Uterus (tissue), 3 donors: ENCODE measurements at regions not wholly inside any gene's neighbourhood (a gene's known extent, or its start where the extent isn't known, plus 50 kb on each side); places are given as distances from the start of the nearest gene placed in this dataset.

Experiments
- DNase-seq, 2 donors: peaks; one replicate each; pipeline ENCODE4 v3.0.0-alpha.2; 2019 to 2020
- H3K27ac ChIP-seq, 2 donors: fragments of 200-600 bp; sonication (generic); 1 replicate in 1 of 2; 2 replicates in 1 of 2; pipeline ENCODE4 v1.5.1; 2016 to 2018
- H3K27me3 ChIP-seq, 2 donors: fragments of 200-600 bp; sonication (generic); one replicate each; pipeline ENCODE4 v1.5.1; 2018 to 2019; ENCODE audit warnings: control low read depth in 1 of 2
- H3K36me3 ChIP-seq, 2 donors: fragments of 200-600 bp; sonication (generic); one replicate each; pipeline ENCODE4 v1.5.1; 2019; ENCODE audit warnings: control low read depth in 1 of 2
- H3K4me1 ChIP-seq, 2 donors: fragments of 200-600 bp; sonication (generic); one replicate each; pipeline ENCODE4 v1.5.1; 2018 to 2019; ENCODE audit warnings: control low read depth in 1 of 2
- H3K4me3 ChIP-seq, 2 donors: fragments of 200-600 bp; sonication (generic); 1 replicate in 1 of 2; 2 replicates in 1 of 2; pipeline ENCODE4 v1.5.1; 2018 to 2019; ENCODE audit warnings: mild to moderate bottlenecking in 1 of 2
- H3K9me3 ChIP-seq, 2 donors: fragments of 200-600 bp; sonication (generic); one replicate each; pipeline ENCODE4 v1.5.1; 2019; ENCODE audit warnings: control low read depth in 1 of 2
- POLR2A ChIP-seq, 2 donors: fragments of 450-650 bp; IDR thresholded peaks; one replicate each; pipeline ENCODE4 v1.6.1; 2016; ENCODE audit warnings: antibody characterized with exemption in 2 of 2, mild to moderate bottlenecking in 1 of 2, moderate library complexity in 1 of 2
- intact Hi-C: fragments of 100-400 bp; cut with DNase I; formaldehyde crosslinking; loops from one replicate; pipeline ENCODE4 v1.15.1; 2023; ENCODE audit warnings: low total_unique reads
- TF ChIP-seq, protein P1 (sequence below), 4 experiments: fragments of 200-600 bp in 2 of 4; fragments of 450-650 bp in 2 of 4; sonication (generic) in 2 of 4; IDR thresholded peaks; one replicate each; pipeline ENCODE4 v1.5.1; 2016 to 2019; ENCODE audit warnings: antibody characterized with exemption in 4 of 4, mild to moderate bottlenecking in 2 of 4, moderate library complexity in 1 of 4
- donor health status: DM: yes; HTN: yes; CAD: no.

- H3K4me3 ChIP-seq: no peak overlapping the region
- no peak overlapping the region for H3K27ac ChIP-seq
- no peak for DNase-seq
- no peaks in the 10 kb centered on the region for H3K4me1 ChIP-seq
- no peaks in the 10 kb centered on the region for H3K36me3 ChIP-seq
- H3K27me3 ChIP-seq: no peaks in the 10 kb centered on the region
- intact Hi-C loops: no loop called here
- no peaks in the 10 kb centered on the region for H3K9me3 ChIP-seq
- TF ChIP-seq, protein P1, sequence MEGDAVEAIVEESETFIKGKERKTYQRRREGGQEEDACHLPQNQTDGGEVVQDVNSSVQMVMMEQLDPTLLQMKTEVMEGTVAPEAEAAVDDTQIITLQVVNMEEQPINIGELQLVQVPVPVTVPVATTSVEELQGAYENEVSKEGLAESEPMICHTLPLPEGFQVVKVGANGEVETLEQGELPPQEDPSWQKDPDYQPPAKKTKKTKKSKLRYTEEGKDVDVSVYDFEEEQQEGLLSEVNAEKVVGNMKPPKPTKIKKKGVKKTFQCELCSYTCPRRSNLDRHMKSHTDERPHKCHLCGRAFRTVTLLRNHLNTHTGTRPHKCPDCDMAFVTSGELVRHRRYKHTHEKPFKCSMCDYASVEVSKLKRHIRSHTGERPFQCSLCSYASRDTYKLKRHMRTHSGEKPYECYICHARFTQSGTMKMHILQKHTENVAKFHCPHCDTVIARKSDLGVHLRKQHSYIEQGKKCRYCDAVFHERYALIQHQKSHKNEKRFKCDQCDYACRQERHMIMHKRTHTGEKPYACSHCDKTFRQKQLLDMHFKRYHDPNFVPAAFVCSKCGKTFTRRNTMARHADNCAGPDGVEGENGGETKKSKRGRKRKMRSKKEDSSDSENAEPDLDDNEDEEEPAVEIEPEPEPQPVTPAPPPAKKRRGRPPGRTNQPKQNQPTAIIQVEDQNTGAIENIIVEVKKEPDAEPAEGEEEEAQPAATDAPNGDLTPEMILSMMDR (IDR thresholded peaks at IDR 0.05): no peak
- no peak for TF ChIP-seq POLR2A (IDR thresholded peaks at IDR 0.05)
Observed at GRCh38 chr10:4017336-4017735, 232.3 kb upstream of the KLF6 start.

GRCh38 chr10:4016214-4016740 is 231.3 kb upstream of the KLF6 start:
- H3K4me1 ChIP-seq: no peaks in the 10 kb centered on the region
- no peak overlapping the region for H3K27ac ChIP-seq
- no peak overlapping the region for H3K4me3 ChIP-seq
- intact Hi-C loops: no loop called here
- no peaks in the 10 kb centered on the region for H3K36me3 ChIP-seq
- no peak for DNase-seq
- no peaks in the 10 kb centered on the region for H3K9me3 ChIP-seq
- H3K27me3 ChIP-seq: no peaks in the 10 kb centered on the region
- TF ChIP-seq, protein P1 (IDR thresholded peaks at IDR 0.05): no peak
- TF ChIP-seq POLR2A (IDR thresholded peaks at IDR 0.05): no peak

- DNase-seq: no peak
- Histone ChIP-seq H3K27ac (no peak overlapping the region), H3K27me3 (no peaks in the 10 kb centered on the region), H3K9me3 (no peaks in the 10 kb centered on the region), H3K4me1 (no peaks in the 10 kb centered on the region), H3K4me3 (no peak overlapping the region), H3K36me3 (no peaks in the 10 kb centered on the region)
- no peak for TF ChIP-seq POLR2A (IDR thresholded peaks at IDR 0.05)
- intact Hi-C loops: no loop called here
Observed at GRCh38 chr10:4013651-4014121, 228.7 kb upstream of the KLF6 start.

- TF ChIP-seq, protein P1 (IDR thresholded peaks at IDR 0.05): no peak
- no peak for TF ChIP-seq POLR2A (IDR thresholded peaks at IDR 0.05)
- H3K27me3 ChIP-seq: no peaks in the 10 kb centered on the region
- no peak for DNase-seq
- no peaks in the 10 kb centered on the region for H3K9me3 ChIP-seq
- H3K4me3 ChIP-seq: no peak overlapping the region
- H3K36me3 ChIP-seq: no peaks in the 10 kb centered on the region
- intact Hi-C loops: no loop called here
- H3K27ac ChIP-seq: no peak overlapping the region
- H3K4me1 ChIP-seq: no peaks in the 10 kb centered on the region
Observed at GRCh38 chr10:4012848-4013247, 227.8 kb upstream of the KLF6 start.

DNA sequence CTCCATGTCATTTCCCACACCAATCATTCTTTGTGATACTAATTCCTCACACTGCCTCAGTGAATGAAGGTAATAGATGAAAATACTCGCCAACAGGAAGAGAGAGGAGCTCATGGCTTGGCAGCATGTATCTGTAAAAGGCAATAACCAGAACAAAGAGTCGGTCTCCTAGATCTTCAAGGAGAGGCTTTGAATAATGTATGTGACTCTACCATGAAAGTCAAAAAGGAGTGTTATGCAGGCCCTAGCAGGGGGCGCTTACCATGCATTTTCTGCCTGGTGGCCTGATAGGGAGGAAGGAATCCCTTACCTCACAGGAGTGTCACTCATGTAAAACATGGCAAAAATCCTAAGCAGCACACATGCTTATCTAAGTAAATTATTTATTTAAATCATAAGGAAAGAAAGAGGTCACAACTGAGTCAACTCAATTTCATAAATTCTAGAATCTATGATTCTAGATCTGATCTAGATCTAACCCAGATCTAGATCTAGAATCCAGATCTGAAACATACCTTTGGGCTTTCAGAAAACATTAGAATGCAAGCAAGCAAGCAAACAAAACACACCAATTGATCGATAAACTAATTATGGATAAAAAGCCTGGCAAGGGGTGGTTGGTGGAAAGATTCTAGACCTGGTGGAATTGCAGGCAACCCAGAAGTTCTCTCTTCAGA is 226.3 kb upstream of the KLF6 start:
- Histone ChIP-seq H3K36me3 (no peaks in the 10 kb centered on the region), H3K4me3 (no peak overlapping the region), H3K27ac (no peak overlapping the region), H3K4me1 (no peaks in the 10 kb centered on the region), H3K27me3 (no peaks in the 10 kb centered on the region), H3K9me3 (no peaks in the 10 kb centered on the region)
- TF ChIP-seq, protein P1 (IDR thresholded peaks at IDR 0.05): no peak
- TF ChIP-seq POLR2A (IDR thresholded peaks at IDR 0.05): no peak
- no peak for DNase-seq
- intact Hi-C loops: no loop called here
